IMR-90 (cell line): ENCODE measurements at regions not wholly inside any gene's neighbourhood (a gene's known extent, or its start where the extent isn't known, plus 50 kb on each side); places are given as distances from the start of the nearest gene placed in this dataset.

Source experiments
- MAFK ChIP-seq: IDR thresholded peaks from 2 replicates; pipeline ENCODE4 v1.6.1; 2012; ENCODE audit warnings: low read depth, low read length, improper control_type of control experiment
- POLR2A ChIP-seq: IDR thresholded peaks from 2 replicates; pipeline ENCODE4 v1.6.1; 2012; ENCODE audit warnings: mild to moderate bottlenecking, low read depth, low read length
- RFX5 ChIP-seq: IDR thresholded peaks from 2 replicates; pipeline ENCODE4 v1.8.0; 2012; ENCODE audit warnings: low read depth, mild to moderate bottlenecking, low read length, moderate library complexity
- TF ChIP-seq, protein P1 (sequence below): conservative IDR thresholded peaks from 2 replicates; pipeline ENCODE4 v1.5.1; 2012; ENCODE audit warnings: mild to moderate bottlenecking, low read depth, low read length, improper control_type of control experiment

DNA sequence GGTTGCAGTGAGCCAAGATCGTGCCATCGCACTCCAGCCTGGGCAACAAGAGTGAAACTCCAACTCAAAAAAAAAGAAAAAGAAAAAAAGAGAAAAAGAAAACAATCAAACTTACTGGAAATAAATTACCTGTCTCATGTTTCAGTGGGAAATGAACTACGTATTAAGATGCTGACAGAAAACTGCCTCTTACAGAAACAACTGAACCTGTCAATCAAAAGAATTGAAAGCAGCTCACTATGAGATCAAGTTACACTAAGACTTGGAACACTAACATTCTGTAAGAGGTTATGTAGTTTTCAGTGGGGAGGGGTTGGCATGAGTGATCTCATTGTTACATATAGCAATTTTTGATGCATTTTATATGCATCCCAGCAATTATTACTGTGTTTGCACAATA is 64.4 kb upstream of the SPATA31E1 start:
- TF ChIP-seq, protein P1, sequence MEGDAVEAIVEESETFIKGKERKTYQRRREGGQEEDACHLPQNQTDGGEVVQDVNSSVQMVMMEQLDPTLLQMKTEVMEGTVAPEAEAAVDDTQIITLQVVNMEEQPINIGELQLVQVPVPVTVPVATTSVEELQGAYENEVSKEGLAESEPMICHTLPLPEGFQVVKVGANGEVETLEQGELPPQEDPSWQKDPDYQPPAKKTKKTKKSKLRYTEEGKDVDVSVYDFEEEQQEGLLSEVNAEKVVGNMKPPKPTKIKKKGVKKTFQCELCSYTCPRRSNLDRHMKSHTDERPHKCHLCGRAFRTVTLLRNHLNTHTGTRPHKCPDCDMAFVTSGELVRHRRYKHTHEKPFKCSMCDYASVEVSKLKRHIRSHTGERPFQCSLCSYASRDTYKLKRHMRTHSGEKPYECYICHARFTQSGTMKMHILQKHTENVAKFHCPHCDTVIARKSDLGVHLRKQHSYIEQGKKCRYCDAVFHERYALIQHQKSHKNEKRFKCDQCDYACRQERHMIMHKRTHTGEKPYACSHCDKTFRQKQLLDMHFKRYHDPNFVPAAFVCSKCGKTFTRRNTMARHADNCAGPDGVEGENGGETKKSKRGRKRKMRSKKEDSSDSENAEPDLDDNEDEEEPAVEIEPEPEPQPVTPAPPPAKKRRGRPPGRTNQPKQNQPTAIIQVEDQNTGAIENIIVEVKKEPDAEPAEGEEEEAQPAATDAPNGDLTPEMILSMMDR, result no peak
- no peak for TF ChIP-seq POLR2A
- no peak for TF ChIP-seq MAFK
- TF ChIP-seq RFX5, result no peak
